ENCODE measurements at regions not wholly inside any gene's neighbourhood (a gene's known extent, or its start where the extent isn't known, plus 50 kb on each side); places are given as distances from the start of the nearest gene placed in this dataset.

DNA sequence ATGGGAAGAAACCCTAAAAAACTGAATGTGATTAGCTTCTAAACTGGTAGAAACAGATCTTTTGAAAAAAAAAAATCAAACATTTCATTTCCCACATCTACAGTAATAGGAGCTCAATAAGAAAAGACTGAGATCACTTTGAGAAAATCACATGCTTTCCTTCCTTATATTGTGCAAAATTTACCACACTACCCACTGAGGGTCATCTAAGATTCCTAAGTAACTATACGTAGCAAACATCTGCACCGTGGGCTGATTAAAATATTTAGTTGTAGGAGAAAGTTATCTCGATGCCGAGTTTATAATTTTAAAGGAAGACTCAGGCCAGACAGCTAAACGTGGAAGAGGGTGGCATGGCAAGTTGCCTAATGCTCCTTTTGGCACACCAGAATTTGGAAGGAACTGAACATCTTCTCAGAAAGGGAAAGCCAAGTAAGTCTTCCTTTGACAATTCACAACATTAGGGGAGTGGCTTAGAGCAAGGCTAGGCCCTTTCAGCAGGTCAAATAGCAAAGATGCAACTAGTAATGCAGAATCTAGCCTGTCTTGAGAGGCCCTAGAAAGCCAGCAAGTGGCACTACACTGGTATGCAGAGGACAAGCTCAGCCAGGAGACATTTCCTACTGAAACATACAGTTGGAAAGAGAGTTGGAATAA lies 128.0 kb downstream of the TMA16 start:
- DNase-seq (ENCODE audit: low read depth in 2 of 2) = no peak

DNA sequence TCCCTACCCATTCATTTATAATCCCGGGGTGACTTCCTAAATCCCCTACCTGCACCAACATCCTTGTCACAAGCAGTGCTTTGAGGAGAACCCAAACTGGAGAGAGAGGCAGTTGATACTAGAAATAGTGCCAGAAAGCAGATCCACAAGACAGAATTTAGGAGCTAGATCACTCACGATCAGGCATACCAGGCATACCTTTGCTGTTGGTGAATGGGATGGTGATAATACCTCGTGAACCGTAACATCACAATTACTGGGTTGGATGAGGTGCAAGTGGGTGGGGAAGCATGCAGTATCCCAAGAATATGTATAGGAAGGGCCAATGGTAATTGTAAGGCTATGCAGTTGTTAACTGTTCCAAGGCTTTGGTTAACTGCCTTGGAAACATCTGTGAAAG lies 129.3 kb downstream of the TMA16 start:
- DNase-seq (ENCODE audit: low read depth in 2 of 2) = no peak

DNA sequence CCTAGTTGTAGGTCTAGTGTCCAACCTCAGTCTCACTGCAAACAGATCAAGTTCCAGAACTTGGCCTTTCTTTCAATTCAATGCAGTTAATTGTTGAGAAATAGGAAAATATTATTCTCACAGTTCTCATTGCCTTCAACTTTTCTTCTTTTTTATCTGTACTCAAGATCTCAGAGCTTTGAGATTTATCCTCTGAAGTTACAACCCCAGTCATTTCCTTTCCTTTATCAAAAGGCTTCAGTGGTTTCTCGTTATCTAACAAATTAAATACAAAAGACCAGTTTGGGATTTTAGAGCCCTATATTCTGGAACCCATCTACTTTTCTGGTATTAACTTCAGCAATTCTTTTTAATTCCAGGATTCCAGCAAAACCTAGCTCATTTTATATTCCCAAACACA lies 130.2 kb downstream of the TMA16 start:
- DNase-seq (ENCODE audit: low read depth in 2 of 2) = no peak

DNA sequence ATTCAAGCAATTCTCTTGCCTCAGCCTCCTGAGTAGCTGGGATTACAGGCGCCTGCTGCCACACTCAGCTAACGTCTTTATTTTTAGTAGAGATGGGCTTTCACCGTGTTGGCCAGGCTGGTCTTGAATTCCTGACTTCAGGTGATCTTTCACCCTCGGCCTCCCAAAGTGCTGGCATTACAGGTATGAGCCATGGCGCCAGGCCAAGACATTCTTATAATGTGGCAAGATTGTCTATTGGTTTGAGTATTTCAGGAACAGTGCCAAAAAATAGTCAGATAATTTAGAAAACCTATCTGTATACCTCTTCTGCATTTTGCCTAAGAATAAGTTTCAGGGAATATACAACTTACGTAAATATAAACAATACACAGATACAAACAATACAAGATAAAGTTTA lies 136.8 kb downstream of the TMA16 start:
- DNase-seq (ENCODE audit: low read depth in 2 of 2) = no peak

DNA sequence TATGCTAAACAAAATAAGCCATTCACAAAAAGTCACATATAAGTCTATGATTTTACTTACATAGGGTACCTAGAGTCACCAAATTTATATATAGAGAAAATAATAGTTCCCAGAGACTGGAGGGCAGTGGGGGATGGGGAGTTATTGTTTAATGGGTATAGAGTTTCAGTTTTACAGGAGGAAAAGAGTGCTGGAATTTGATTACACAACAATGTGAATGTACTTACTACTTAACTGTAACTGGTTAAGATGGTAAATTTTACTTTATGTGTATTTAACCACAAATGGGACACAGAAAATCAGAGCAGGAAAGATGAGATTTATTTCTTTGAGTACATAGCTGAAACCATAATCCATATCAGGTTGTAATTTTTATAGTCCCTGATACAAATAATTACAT lies 144.4 kb downstream of the TMA16 start:
- no peak for DNase-seq (ENCODE audit: low read depth in 2 of 2)

DNA sequence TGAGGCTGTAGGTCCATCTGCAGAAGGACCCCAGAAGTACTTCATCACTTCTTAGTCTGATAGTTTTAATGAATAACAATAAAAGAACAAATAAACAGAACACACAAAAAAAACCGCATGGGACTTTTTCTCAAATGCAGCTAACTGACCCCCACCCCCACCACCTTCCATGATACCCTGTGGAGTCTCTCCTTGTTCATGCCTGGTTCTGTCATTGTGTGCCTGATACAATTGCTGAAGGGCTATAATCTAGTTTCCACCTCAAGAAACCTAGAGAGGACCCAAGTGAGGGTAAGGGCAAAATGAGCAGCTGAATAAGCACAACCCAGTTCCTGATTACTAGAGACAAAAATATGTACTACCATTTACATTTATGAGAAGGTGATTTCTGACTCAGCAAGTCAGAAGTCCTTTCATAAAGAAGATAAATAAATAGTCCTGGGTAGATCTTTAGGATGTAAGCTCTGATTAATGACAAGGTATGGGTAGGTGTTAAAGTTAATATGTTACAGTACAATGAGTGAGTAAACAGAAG lies 155.1 kb downstream of the TMA16 start:
- DNase-seq (ENCODE audit: low read depth in 2 of 2) = no peak

DNA sequence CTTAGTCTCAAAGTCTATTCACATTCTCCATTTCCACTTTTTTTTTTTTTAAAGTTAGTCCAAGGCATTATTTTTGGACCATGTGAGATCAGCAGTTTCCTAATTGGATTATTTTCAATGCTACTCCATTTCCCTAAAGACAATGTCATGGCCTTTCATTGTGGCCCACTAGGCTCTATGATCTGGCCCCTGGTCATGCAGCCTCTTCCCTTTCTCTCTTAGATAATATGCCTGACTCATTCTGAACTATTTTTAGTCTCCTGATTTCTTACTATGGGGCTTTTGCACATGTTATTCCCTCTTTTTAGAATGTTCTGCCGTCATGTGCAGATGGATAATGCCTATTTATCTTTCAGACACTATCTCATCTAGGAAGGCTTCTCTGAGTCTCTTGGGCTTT lies 157.3 kb downstream of the TMA16 start:
- no peak for DNase-seq (ENCODE audit: low read depth in 2 of 2)

DNA sequence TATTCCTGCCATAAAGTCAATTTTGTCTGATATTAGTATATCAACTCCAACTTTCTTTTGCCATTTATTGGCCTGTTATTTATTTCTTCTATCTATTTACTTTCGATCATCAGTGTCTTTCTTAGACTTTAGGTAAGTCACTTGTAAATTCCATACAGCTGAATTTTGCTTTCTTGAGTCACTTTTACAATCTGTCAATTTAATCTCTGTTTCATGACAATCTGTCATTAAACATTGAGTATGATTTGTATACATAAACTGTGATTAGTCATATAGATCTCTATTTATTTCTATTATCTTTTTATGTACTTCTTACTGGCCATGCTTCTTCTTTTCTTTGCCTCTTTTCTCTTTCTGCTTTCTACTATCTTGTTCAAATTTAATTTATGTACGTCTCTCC lies 160.1 kb downstream of the TMA16 start:
- DNase-seq (ENCODE audit: low read depth in 2 of 2) = no peak

DNA sequence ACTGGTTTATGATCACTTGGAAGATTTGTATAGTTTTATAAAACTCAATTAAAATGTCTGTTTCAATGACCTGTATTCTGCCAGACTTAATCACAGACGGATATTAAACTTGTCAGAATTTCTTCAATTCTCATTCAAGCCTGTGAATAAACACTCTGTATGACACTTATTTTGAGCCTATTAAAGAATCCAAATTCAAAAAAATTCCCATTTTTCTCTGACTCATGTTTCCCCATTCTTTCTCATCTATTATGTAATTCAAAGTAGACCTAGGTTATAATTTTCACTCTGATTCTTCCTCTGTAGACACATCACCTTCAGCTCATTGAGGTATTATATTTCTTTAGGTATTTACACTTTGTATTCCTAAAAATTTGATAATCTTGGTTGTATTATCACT lies 166.1 kb downstream of the TMA16 start:
- no peak for DNase-seq (ENCODE audit: low read depth in 2 of 2)

DNA sequence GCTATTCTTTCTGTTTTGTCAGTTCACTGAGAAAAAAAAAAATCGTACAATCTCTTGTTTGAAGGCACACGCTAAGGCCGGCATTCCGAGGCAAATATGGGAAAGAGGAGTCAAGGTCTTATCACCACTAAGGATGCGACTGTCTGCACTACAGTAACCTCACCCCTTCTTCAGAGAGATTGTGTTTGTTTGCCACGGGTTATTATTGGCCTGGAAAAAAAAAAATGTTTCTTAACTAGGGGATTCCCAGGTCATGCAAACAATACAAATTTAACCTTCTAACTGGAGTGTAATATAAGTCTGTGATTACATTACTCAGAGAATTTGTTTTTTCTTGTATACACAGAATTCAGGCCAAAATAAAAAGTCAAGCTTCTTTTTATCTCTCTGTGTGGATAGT lies 168.3 kb downstream of the TMA16 start:
- DNase-seq (ENCODE audit: low read depth in 2 of 2) = no peak

DNA sequence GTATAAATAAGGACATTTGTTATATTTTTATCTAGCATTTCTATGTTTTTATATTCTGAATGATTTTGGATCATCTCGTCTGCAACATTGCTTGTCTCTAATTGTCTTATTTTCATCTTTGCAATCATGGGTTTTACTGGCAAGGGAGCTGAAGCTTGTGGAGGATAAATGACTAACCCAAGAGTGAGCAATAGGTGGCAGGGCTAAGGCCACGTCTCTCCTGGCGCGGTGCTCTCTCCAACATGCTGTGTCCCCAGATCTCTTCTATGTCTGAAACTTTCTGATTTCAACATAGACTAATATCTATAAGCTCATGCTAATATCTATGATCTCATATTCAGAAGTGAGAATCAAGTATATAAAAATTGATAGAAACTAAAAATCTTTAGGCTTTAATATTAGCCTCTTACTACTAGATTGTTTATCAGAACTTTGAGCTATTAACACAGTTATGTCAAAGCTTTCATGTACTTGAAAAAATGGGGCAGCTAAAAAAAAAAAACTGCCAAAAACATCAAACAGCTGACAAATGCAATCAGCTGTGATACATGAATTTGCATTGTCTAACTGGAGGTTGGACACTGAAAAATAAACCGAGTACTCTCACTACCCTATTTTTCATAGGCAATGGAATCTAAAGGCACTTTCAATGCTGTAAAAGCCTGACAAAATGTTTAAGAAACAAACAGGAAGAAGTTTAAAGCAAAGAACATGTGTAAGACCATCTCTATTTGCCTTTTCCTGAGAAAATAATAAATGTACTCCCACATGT lies 169.2 kb downstream of the TMA16 start:
- no peak for DNase-seq (ENCODE audit: low read depth in 2 of 2)

DNA sequence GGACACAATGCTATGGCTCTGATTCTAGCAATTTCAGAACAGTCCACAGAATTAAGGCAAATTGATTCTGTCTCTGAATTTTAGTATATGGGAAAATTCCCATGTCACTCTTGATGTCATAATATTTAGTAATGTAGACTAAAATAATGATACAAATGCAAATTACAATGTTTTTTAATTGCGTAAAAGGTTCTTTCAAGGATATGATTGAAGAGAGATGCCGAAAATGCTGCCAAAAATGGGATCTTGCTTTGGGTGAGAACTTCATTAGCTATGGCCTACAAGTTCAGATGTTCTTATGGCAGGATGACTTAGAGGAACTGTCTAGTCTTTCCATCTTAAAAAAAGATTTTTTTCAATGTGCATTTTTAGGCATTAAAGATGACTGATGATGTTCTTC lies 170.6 kb downstream of the TMA16 start:
- no peak for DNase-seq (ENCODE audit: low read depth in 2 of 2)

DNA sequence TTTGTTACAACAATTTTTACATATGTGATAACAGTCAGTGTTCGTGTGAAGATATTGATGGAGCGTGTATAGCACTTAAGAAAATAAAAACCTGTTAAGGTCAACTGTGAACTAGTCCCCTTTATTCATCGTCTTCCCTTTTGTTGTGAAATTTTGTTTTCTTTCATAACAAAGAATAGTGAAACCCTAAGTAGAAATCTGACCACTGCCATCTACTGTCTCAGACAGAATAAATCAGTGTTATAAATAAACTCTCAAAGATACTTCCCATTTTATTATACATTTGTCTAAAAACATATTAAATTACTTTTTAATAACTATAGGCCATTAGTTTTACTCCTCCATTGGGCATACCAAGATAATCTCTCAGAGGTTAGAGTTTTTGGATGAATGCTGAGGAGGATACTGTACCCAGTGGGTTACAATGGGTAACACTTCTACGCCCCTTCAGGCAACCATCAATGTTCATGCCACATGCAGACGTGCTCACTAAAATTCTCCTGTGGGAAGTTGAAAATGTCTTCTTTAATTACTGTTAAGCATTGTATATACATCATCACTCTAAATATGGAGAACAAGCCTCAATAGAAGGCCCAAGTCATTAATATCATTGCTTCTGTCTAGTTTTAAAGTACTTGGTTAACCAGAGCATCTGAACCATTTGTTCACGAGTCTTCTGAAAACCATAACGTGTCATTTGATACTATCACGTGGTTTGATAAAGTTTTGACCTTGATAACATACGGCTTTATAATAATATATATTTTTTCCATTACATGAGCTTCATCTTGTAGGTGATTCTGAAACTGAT lies 171.2 kb downstream of the TMA16 start:
- DNase-seq (ENCODE audit: low read depth in 2 of 2) = no peak

DNA sequence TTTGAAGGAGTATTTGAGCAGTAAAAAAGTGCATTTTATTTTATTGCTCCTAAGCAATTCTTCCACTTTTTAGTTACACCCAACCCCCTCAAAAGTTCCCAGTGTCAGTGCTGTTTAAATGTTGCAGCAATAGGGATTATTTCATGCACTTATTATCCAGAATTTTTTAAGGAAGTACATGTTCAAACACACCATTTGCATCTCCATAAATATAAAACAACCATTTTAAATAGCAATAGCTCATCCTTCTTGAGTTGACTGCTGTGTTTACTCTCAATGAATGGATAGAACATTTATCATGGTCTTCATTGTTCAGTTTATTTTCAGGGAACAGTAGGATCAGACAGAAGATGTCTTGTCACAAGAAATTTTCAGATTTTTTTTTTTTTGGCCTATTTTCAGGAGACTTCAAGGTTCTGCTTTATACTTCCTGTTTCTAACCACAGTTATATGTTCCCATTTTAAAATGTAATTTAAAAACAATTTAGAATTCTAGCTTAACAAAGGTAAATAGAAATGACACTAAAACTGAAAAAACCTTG lies 171.9 kb downstream of the TMA16 start:
- DNase-seq (ENCODE audit: low read depth in 2 of 2) = no peak

DNA sequence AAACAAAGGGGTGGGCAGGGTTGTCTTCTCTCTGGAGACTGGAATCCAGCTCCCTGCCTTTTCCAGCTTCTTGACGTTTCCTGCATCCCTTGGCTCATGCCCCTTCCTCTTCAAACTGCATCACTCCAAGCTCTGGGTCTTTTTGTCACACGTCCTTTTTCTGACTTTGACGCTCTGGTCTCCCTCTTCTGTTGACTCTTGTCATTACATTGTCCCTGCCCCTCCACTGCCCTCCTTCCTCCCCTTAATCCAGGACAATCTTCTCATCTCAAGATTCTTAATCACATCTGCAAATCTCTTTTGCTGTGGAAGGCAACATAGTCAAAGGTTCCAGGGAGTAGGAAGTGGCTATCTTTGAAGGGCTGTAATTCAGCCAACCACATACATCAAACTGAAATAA lies 178.3 kb downstream of the TMA16 start:
- no peak for DNase-seq (ENCODE audit: low read depth in 2 of 2)

DNA sequence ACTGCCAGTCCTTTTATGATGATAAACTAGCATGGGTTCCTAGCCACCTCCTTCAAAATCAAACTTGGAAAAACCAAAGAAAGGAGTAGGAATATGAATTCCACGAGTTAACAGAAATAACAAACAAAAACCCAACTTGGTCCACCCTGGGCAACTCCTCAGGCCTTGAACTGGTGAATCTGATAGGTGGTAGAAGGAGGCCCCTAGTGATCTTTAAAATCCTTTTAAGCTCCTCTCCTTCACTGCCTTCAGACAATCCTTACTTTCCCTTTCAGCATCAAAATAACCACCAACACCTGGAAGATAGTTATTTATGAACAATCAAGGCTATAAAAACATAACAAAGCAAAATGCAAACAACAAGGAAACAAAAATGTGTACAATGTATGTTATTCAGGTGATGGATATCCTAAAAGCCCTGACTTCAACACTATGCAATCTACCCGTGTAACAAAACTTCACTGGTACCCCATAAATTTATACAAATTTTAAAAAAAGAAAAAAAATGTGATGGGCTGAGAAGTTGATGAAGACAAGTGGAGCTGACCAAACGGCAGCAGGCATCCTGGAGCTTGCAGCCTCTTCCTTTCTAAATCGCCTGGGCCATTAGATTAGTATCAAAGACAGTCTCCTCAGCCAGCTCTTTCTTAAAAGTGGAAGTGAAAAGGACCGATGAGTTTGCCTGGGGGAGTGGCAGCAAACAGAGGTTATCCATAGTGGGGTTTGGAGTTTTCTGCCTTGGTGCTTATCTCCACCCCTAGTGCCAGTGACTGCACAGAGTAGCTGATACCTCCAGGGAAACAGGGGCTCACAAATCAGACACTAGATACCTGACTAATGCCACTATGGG lies 179.6 kb downstream of the TMA16 start:
- DNase-seq (ENCODE audit: low read depth in 2 of 2) = no peak

DNA sequence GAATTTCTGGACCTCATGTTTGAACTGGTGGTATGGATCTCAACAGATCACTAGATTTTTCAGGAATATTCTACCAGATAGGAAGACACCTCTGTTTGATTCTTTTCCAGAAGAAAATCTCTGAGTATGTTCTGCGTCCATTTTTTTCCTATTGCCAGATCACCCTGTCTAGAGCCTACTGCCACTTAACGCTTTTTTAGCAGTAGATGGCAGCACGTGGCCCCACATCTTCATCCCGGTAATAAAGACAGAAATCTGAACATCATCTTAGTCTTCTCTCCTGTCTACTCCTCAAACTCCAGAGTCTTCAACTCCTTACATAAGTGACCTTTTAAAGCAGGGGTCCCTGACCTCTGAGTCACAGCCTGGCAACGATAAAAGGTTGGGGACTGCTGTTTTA lies 184.7 kb downstream of the TMA16 start:
- DNase-seq (ENCODE audit: low read depth in 2 of 2) = no peak

DNA sequence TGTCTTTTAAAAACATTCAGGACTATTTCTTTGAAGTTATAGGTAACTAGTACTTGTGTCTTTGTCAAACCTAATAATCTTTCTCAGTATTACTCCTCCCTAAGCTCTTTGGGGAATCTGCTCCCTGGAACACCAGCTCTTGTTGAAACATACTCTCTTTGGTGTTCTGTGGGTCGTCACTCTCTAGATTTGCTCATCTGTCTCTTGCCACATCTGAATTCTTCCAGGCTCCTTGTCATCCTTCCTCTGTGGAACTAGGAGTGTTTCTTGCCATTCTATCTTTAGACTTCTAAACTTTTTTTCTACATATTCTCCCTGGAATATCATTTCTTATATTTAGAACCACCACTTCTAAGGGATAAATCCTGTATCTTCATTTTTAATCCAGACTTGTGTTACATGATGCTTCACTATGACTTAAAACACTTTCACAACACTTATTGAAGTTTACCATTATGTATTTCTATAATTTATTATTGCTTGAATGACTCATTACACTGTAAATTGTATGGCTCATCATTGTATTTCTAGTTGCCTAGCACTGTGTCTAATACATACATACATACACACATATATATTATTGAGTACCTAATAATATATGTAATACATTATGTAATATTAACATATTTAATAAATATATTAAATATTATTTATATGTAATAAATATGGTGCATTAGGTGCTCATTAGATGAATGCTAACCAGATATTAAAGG lies 186.1 kb downstream of the TMA16 start:
- no peak for DNase-seq (ENCODE audit: low read depth in 2 of 2)

DNA sequence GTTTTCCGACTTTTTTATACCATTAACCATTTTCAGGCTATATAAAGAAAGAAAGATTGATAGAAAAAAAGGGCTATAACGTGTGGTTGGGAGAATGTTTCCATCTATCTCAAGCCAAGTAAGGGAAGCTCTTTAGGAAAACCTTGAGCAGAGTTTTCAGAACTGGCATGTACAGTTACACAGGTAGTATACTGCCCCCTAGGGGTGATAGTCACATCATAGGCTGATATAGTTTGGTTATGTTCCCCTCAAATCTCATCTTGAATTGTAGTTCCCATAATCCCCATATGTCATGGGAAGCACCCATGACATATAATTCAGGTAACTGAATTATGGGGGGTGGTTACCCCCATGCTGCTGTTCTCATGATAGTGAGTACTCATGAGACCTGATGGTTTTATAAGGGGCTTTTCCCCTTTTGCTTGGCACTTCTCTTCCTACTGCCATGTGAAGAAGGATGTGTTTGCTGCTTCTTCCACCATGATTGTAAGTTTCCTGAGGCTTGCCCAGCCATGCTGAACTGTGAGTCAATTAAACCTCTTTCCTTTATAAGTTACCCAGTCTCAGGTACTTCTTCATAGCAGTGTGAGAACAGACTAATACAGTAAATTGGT lies 186.8 kb downstream of the TMA16 start:
- no peak for DNase-seq (ENCODE audit: low read depth in 2 of 2)

DNA sequence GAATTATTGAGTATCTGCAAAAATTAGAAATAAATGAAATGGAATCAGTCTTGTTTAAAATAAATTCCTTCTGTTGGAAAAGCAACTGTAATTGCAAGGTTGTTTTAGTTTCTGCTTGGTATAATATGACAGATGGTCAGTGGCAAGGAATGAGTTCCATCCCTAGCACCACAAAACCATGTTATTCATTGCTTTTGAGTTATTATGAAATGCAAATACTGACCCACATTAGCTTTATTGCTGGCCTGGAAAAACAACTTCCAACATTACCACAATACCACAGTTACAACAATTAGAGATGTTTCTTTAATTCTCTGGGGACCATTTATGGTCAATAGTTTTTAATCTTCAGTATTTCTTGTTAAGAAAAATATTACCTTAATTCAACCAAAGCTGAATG lies 194.4 kb downstream of the TMA16 start:
- no peak for DNase-seq (ENCODE audit: low read depth in 2 of 2)
